Erythroblast (primary cell): ENCODE measurements at regions not wholly inside any gene's neighbourhood (a gene's known extent, or its start where the extent isn't known, plus 50 kb on each side); places are given as distances from the start of the nearest gene placed in this dataset.

Experiments used
- GATA1 ChIP-seq: IDR thresholded peaks from 2 replicates; pipeline ENCODE4 v1.6.1; 2011; ENCODE audit warnings: low read depth, mild to moderate bottlenecking, control low read depth, low read length, moderate library complexity
- POLR2A ChIP-seq: IDR thresholded peaks from 2 replicates; pipeline ENCODE4 v1.6.1; 2011; ENCODE audit warnings: mild to moderate bottlenecking, low read length

DNA sequence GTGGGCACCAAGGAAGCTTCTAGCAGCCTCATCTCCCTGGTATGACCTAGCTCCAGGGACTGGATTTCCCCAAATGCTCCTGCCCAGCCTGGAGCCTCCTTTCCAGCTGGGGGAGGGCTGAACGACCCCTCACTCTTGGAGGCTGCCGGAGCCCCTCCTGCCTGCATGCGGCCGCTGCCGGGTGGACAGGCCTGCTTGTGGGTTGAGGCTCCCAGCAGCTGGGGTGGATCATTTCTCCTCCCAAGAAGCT lies 213.6 kb downstream of the SEC14L1 start:
- no peak for TF ChIP-seq POLR2A
- no peak for TF ChIP-seq GATA1
